ENCODE measurements at regions not wholly inside any gene's neighbourhood (a gene's known extent, or its start where the extent isn't known, plus 50 kb on each side); places are given as distances from the start of the nearest gene placed in this dataset.

DNA sequence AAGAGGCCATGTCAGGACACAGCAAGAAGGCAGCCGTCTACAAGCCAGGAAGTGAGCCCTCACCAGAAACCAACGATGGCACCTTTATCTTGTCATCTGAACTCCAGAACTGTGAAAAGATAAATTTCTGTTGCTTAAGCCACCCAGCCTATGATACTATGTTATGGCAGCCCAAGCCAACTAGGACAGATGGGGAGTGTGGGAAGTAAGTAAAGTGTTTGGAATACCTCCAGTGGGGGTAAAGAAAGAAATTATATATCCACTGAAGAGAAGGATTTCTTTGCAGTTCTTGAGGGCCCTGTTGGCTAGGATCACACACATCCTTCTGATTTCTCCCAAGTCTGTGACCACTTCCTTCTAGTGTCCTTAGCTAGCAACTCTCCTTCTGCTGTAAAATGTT, 384.4 kb downstream of the TNS3 start:
- Histone ChIP-seq H3K36me3 (ENCODE audit: control insufficient read depth, insufficient read depth, low read length) (no peaks in the 10 kb centered on the region), H3K9me1 (ENCODE audit: insufficient read depth, low read length) (no peaks in the 10 kb centered on the region; the same call in 1 of the 2 replicates), H4K20me1 (ENCODE audit: insufficient read depth, low read length) (no peaks in the 10 kb centered on the region), H3K56ac (ENCODE audit: extremely low read depth, insufficient read depth, low read length) (no peak overlapping the region), H3K4ac (ENCODE audit: low read depth, low read length) (no peak overlapping the region), H3K4me1 (ENCODE audit: control insufficient read depth, insufficient read depth, low read length) (peaks cover 2% of the 10 kb centered on the region; the same call in 1 of the 2 replicates), H2AK9ac (replicated peaks; ENCODE audit: low read depth, low read length, poor library complexity) (no peak overlapping the region), H2AK5ac (ENCODE audit: low read depth, low read length) (no peak overlapping the region), H2BK15ac (ENCODE audit: low read depth, low read length) (no peak overlapping the region), H2BK120ac (ENCODE audit: low read depth, low read length) (no peak overlapping the region), H4K91ac (ENCODE audit: insufficient read depth, low read depth, low read length) (no peak overlapping the region), H3K9me3 (ENCODE audit: control insufficient read depth, insufficient read depth, low read length) (no peaks in the 10 kb centered on the region), H3K27me3 (ENCODE audit: control insufficient read depth, insufficient read depth, low read length) (peaks cover 57% of the 10 kb centered on the region), H3K4me3 (ENCODE audit: insufficient read depth, low read depth, low read length) (no peak overlapping the region), H4K8ac (ENCODE audit: low read depth in 2 of 2, low read length in 2 of 2) (no peak overlapping the region), H3K4me2 (ENCODE audit: low read depth, low read length) (no peak overlapping the region), H3K14ac (replicated peaks; ENCODE audit: low read depth, low read length) (no peak overlapping the region; the same call in 1 of the 2 replicates), H2AFZ (replicated peaks; ENCODE audit: low read length, poor library complexity) (no peak overlapping the region), H4K5ac (ENCODE audit: low read depth, low read length) (no peak overlapping the region), H3K27ac (ENCODE audit: insufficient read depth, low read length) (no peak overlapping the region), H3K9ac (ENCODE audit: low read depth, low read length) (no peak overlapping the region), H3K18ac (ENCODE audit: low read depth, low read length) (no peak overlapping the region), H3K79me1 (ENCODE audit: low read depth in 1 of 2, low read length in 2 of 2) (no peaks in the 10 kb centered on the region), H3K23ac (ENCODE audit: low read depth, low read length) (no peak overlapping the region), H2BK20ac (ENCODE audit: low read depth, low read length) (no peak overlapping the region), H2BK5ac (ENCODE audit: low read depth, low read length, poor library complexity, severe bottlenecking) (no peak overlapping the region)
- ChIA-PET POLR2A (ENCODE audit: unreplicated experiment) (no interaction called here), CTCF (no interaction called here)
- intact Hi-C loops (cut with micrococcal nuclease) (no loop called here), dilution Hi-C loops (cut with HindIII; ENCODE audit: low sequenced_read_pairs, unreplicated experiment) (no loop called here), in situ Hi-C loops (cut with MboI; ENCODE audit: low sequenced_read_pairs) (no loop called here)
- BruUV-seq (replicated peaks): no TSS peak
- DNase-seq: no peak
- TF ChIP-seq RAD21 (IDR thresholded peaks at IDR 0.05; ENCODE audit: low read length) (no peak), CHD1 (IDR thresholded peaks at IDR 0.05; ENCODE audit: low read depth, low read length) (no peak), SMC3 (IDR thresholded peaks at IDR 0.05; ENCODE audit: low read depth, low read length) (no peak), BHLHE40 (IDR thresholded peaks at IDR 0.05; ENCODE audit: low read depth, low read length) (no peak), RFX5 (IDR thresholded peaks at IDR 0.05; ENCODE audit: low read depth, low read length) (no peak), MXI1 (IDR thresholded peaks at IDR 0.05; ENCODE audit: borderline replicate concordance, low read depth, low read length) (no peak), FOS (IDR thresholded peaks at IDR 0.05; ENCODE audit: low read depth, low read length) (no peak), NFE2L2 (IDR thresholded peaks at IDR 0.05; ENCODE audit: low read depth, low read length) (no peak), POLR2A (IDR thresholded peaks at IDR 0.05; ENCODE audit: low read depth, low read length) (no peak), CEBPB (IDR thresholded peaks at IDR 0.05; ENCODE audit: low read depth, low read length) (no peak)
- TF ChIP-seq, protein P1, sequence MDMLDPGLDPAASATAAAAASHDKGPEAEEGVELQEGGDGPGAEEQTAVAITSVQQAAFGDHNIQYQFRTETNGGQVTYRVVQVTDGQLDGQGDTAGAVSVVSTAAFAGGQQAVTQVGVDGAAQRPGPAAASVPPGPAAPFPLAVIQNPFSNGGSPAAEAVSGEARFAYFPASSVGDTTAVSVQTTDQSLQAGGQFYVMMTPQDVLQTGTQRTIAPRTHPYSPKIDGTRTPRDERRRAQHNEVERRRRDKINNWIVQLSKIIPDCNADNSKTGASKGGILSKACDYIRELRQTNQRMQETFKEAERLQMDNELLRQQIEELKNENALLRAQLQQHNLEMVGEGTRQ (IDR thresholded peaks at IDR 0.05; ENCODE audit: low read depth, low read length): no peak
- TF ChIP-seq, protein P2, sequence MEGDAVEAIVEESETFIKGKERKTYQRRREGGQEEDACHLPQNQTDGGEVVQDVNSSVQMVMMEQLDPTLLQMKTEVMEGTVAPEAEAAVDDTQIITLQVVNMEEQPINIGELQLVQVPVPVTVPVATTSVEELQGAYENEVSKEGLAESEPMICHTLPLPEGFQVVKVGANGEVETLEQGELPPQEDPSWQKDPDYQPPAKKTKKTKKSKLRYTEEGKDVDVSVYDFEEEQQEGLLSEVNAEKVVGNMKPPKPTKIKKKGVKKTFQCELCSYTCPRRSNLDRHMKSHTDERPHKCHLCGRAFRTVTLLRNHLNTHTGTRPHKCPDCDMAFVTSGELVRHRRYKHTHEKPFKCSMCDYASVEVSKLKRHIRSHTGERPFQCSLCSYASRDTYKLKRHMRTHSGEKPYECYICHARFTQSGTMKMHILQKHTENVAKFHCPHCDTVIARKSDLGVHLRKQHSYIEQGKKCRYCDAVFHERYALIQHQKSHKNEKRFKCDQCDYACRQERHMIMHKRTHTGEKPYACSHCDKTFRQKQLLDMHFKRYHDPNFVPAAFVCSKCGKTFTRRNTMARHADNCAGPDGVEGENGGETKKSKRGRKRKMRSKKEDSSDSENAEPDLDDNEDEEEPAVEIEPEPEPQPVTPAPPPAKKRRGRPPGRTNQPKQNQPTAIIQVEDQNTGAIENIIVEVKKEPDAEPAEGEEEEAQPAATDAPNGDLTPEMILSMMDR (conservative IDR thresholded peaks at IDR 0.05; ENCODE audit: low read depth, low read length): no peak
- TF ChIP-seq, protein P3, sequence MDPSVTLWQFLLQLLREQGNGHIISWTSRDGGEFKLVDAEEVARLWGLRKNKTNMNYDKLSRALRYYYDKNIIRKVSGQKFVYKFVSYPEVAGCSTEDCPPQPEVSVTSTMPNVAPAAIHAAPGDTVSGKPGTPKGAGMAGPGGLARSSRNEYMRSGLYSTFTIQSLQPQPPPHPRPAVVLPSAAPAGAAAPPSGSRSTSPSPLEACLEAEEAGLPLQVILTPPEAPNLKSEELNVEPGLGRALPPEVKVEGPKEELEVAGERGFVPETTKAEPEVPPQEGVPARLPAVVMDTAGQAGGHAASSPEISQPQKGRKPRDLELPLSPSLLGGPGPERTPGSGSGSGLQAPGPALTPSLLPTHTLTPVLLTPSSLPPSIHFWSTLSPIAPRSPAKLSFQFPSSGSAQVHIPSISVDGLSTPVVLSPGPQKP (IDR thresholded peaks at IDR 0.05; ENCODE audit: borderline replicate concordance, low read depth, low read length): no peak
- no CpG with 5 or more reads among the region's 2 CpGs for WGBS, 2 experiments (ENCODE audit: extremely low coverage in 2 of 2, insufficient read length in 1 of 2)
- ATAC-seq (ENCODE audit: low read depth): no peak

Measured in IMR-90 (cell line).